Spleen (tissue), 3 donors: ENCODE measurements at regions not wholly inside any gene's neighbourhood (a gene's known extent, or its start where the extent isn't known, plus 50 kb on each side); places are given as distances from the start of the nearest gene placed in this dataset.

Source experiments
- POLR2A ChIP-seq, 3 donors: fragments of 450-650 bp; IDR thresholded peaks; one replicate each; pipeline ENCODE4 v1.5.1; 2017; ENCODE audit warnings: antibody characterized with exemption in 3 of 3, mild to moderate bottlenecking in 1 of 3
- POLR2AphosphoS5 ChIP-seq, 3 donors: sonication (generic); formaldehyde crosslinking; IDR thresholded peaks; one replicate each; pipeline ENCODE4 v1.5.1; 2017; ENCODE audit warnings: antibody characterized with exemption in 3 of 3

- no peak for TF ChIP-seq POLR2AphosphoS5 (IDR thresholded peaks at IDR 0.05)
- no peak for TF ChIP-seq POLR2A (IDR thresholded peaks at IDR 0.05)
Measured at GRCh38 chr6:91099479-91099878, 512.6 kb upstream of the MAP3K7 start.
